WTC11 (cell line): ENCODE measurements at regions not wholly inside any gene's neighbourhood (a gene's known extent, or its start where the extent isn't known, plus 50 kb on each side); places are given as distances from the start of the nearest gene placed in this dataset.

Source experiments
- ATAC-seq: fragments of 200-7000 bp; cut with Tn5 transposase; 2 replicates; pipeline ENCODE4 v1.10.0; 2021; ENCODE audit warnings: mild to moderate bottlenecking, moderate library complexity
- CTCF ChIA-PET: fragments of 300-600 bp; sonication (Branson Sonifier 250); formaldehyde crosslinking; loops from one replicate; lab custom pipeline; 2021; ENCODE audit warnings: antibody characterized with exemption; lab: Charles Lee
- POLR2A ChIA-PET: fragments of 350-600 bp; sonication (Branson Sonifier 250); formaldehyde crosslinking; loops from one replicate; lab custom pipeline; 2021; ENCODE audit warnings: antibody characterized with exemption; lab: Charles Lee
- DNase-seq: peaks from one replicate; pipeline ENCODE4 v3.0.0; 2021; ENCODE audit warnings: low spot score
- H3K27ac Mint-ChIP-seq: 2 replicates; pipeline ENCODE4 v1.8.0; 2021; ENCODE audit warnings: mixed read lengths
- H3K27me3 Mint-ChIP-seq: 2 replicates; pipeline ENCODE4 v1.8.0; 2021; ENCODE audit warnings: low read depth, mild to moderate bottlenecking, moderate library complexity, mixed read lengths
- H3K36me3 Mint-ChIP-seq: 2 replicates; pipeline ENCODE4 v1.8.0; 2021; ENCODE audit warnings: mixed read lengths
- H3K4me1 Mint-ChIP-seq: 2 replicates; pipeline ENCODE4 v1.8.0; 2022; ENCODE audit warnings: mixed read lengths
- H3K4me3 Mint-ChIP-seq: 2 replicates; pipeline ENCODE4 v1.8.0; 2021; ENCODE audit warnings: mild to moderate bottlenecking, moderate library complexity, mixed read lengths
- H3K9me3 Mint-ChIP-seq: 2 replicates; pipeline ENCODE4 v1.8.0; 2021; ENCODE audit warnings: mixed read lengths
- ATF6 ChIP-seq: sonication (generic); formaldehyde crosslinking; IDR thresholded peaks from 2 replicates; pipeline ENCODE4 v1.8.1; 2023; ENCODE audit warnings: mild to moderate bottlenecking, missing genetic modification reagents
- CBFB ChIP-seq: sonication (generic); formaldehyde crosslinking; IDR thresholded peaks from 2 replicates; pipeline ENCODE4 v1.8.1; 2022; ENCODE audit warnings: mild to moderate bottlenecking, low read depth, missing genetic modification reagents
- CREB1 ChIP-seq: sonication (generic); formaldehyde crosslinking; IDR thresholded peaks from 2 replicates; pipeline ENCODE4 v1.8.0; 2023; ENCODE audit warnings: mild to moderate bottlenecking, missing genetic modification reagents
- CTCF ChIP-seq: fragments of 200-600 bp; IDR thresholded peaks from 2 replicates; pipeline ENCODE4 v1.8.0; 2022; ENCODE audit warnings: antibody characterized with exemption
- E2F4 ChIP-seq: sonication (generic); formaldehyde crosslinking; IDR thresholded peaks from 2 replicates; pipeline ENCODE4 v1.8.1; 2022; ENCODE audit warnings: low read depth, mild to moderate bottlenecking, moderate library complexity, missing genetic modification reagents, borderline replicate concordance
- GTF2I ChIP-seq: fragments of 250-450 bp; sonication (Bioruptor Pico); conservative IDR thresholded peaks from 2 replicates; pipeline ENCODE4 v1.4.0; 2021; ENCODE audit warnings: mild to moderate bottlenecking
- MYBL2 ChIP-seq: sonication (generic); formaldehyde crosslinking; IDR thresholded peaks from 2 replicates; pipeline ENCODE4 v1.8.1; 2023; ENCODE audit warnings: mild to moderate bottlenecking, moderate library complexity, missing genetic modification reagents
- NFATC4 ChIP-seq: fragments of 250-450 bp; sonication (Bioruptor Pico); IDR thresholded peaks from 2 replicates; pipeline ENCODE4 v1.9.0; 2021; ENCODE audit warnings: mild to moderate bottlenecking
- NFYB ChIP-seq: sonication (generic); formaldehyde crosslinking; conservative IDR thresholded peaks from 2 replicates; pipeline ENCODE4 v1.8.0; 2022; ENCODE audit warnings: low read depth, missing genetic modification reagents
- NR1H2 ChIP-seq: sonication (generic); formaldehyde crosslinking; IDR thresholded peaks from 2 replicates; pipeline ENCODE4 v1.9.0; 2021; ENCODE audit warnings: mild to moderate bottlenecking, moderate library complexity, missing genetic modification reagents
- PRDM15 ChIP-seq: sonication (generic); formaldehyde crosslinking; IDR thresholded peaks from 2 replicates; pipeline ENCODE4 v1.8.0; 2022; ENCODE audit warnings: missing genetic modification reagents
- PRRX2 ChIP-seq: fragments of 250-450 bp; sonication (Bioruptor Pico); IDR thresholded peaks from 2 replicates; pipeline ENCODE4 v1.8.0; 2021; ENCODE audit warnings: mild to moderate bottlenecking
- RELA ChIP-seq: sonication (generic); formaldehyde crosslinking; IDR thresholded peaks from 2 replicates; pipeline ENCODE4 v1.8.1; 2022; ENCODE audit warnings: missing genetic modification reagents, mild to moderate bottlenecking, borderline replicate concordance
- SMAD4 ChIP-seq: sonication (generic); formaldehyde crosslinking; IDR thresholded peaks from 2 replicates; pipeline ENCODE4 v1.8.0; 2022; ENCODE audit warnings: mild to moderate bottlenecking, missing genetic modification reagents
- TEAD1 ChIP-seq: sonication (generic); formaldehyde crosslinking; IDR thresholded peaks from 2 replicates; pipeline ENCODE4 v1.8.0; 2022; ENCODE audit warnings: mild to moderate bottlenecking, missing genetic modification reagents
- USF1 ChIP-seq: sonication (generic); formaldehyde crosslinking; IDR thresholded peaks from 2 replicates; pipeline ENCODE4 v1.8.0; 2022; ENCODE audit warnings: mild to moderate bottlenecking, missing genetic modification reagents
- USF2 ChIP-seq: sonication (generic); formaldehyde crosslinking; IDR thresholded peaks from 2 replicates; pipeline ENCODE4 v1.8.1; 2023; ENCODE audit warnings: mild to moderate bottlenecking, missing genetic modification reagents, moderate library complexity
- ZNF138 ChIP-seq: sonication (generic); formaldehyde crosslinking; conservative IDR thresholded peaks from 2 replicates; pipeline ENCODE4 v1.8.1; 2022; ENCODE audit warnings: mild to moderate bottlenecking, moderate library complexity, missing genetic modification reagents
- ZNF232 ChIP-seq: sonication (generic); formaldehyde crosslinking; IDR thresholded peaks from 2 replicates; pipeline ENCODE4 v1.8.0; 2022; ENCODE audit warnings: mild to moderate bottlenecking, missing genetic modification reagents
- ZNF423 ChIP-seq: fragments of 250-450 bp; sonication (Bioruptor Pico); IDR thresholded peaks from 2 replicates; pipeline ENCODE4 v2.1.2; 2022; ENCODE audit warnings: mild to moderate bottlenecking, moderate library complexity

GRCh38 chr22:22958621-22959020 is 71.0 kb downstream of the IGLL5 start (continued):
- no peak for TF ChIP-seq ATF6
- TF ChIP-seq CREB1 (CRISPR knock-in tag) = no peak

GRCh38 chr22:22959147-22959827 is 71.7 kb downstream of the IGLL5 start:
- ATAC-seq = peak; percentile 34
- Mint-ChIP-seq H3K27ac (no peak overlapping the region), H3K27me3 (peaks cover 52% of the 10 kb centered on the region), H3K36me3 (peaks cover 5% of the 10 kb centered on the region; the same call in 1 of the 2 replicates), H3K4me3 (no peak overlapping the region), H3K9me3 (peaks cover 29% of the 10 kb centered on the region), H3K4me1 (peaks cover 9% of the 10 kb centered on the region)
- ChIA-PET CTCF (interaction anchor here (0.5 to 6.1 kb wide), 106 partner anchors 9 to 804 kb away, joined by 3 to 258 read pairs (median 4); partner anchors contain the start of genes C22orf15, GNAZ, RAB36 and RSPH14), POLR2A (interaction anchor here (0.7 kb wide), 2 partner anchors 164 to 169 kb away, joined by 3 read pairs; no protein-coding TSS in a partner anchor)
- peak; percentile 84 for DNase-seq
- no peak for TF ChIP-seq ZNF138 (CRISPR knock-in tag)
- no peak for TF ChIP-seq E2F4 (CRISPR knock-in tag)
- TF ChIP-seq NFATC4 (CRISPR knock-in tag) = no peak
- no peak for TF ChIP-seq ZNF232 (CRISPR knock-in tag)
- no peak for TF ChIP-seq SMAD4
- no peak for TF ChIP-seq USF1 (CRISPR knock-in tag)
- TF ChIP-seq CBFB (CRISPR knock-in tag) = no peak
- TF ChIP-seq CTCF = peak; percentile 83

GRCh38 chr22:22960307-22960706 is 72.7 kb downstream of the IGLL5 start:
- peaks cover 34% of the 10 kb centered on the region for H3K9me3 Mint-ChIP-seq
- H3K27me3 Mint-ChIP-seq = peaks cover 57% of the 10 kb centered on the region
- CTCF ChIA-PET = interaction anchor here (0.8 to 4.9 kb wide), 41 partner anchors 12 to 803 kb away, joined by 3 to 258 read pairs (median 7); partner anchors contain the start of genes C22orf15 and GNAZ
- POLR2A ChIA-PET = no interaction called here
- H3K4me3 Mint-ChIP-seq = no peak overlapping the region
- peaks cover 5% of the 10 kb centered on the region; the same call in 1 of the 2 replicates for H3K36me3 Mint-ChIP-seq
- H3K27ac Mint-ChIP-seq = no peak overlapping the region
- peaks cover 9% of the 10 kb centered on the region for H3K4me1 Mint-ChIP-seq
- DNase-seq = no peak
- no peak for TF ChIP-seq USF2
- TF ChIP-seq, all 79 proteins: peak for 0
- ATAC-seq = no peak

- DNase-seq (no peak), ATAC-seq (no peak)
- H3K9me3 Mint-ChIP-seq = peaks cover 34% of the 10 kb centered on the region
- ChIA-PET POLR2A (no interaction called here), CTCF (no interaction called here)
- H3K4me3 Mint-ChIP-seq = no peak overlapping the region
- peaks cover 5% of the 10 kb centered on the region; the same call in 1 of the 2 replicates for H3K36me3 Mint-ChIP-seq
- H3K4me1 Mint-ChIP-seq = peaks cover 9% of the 10 kb centered on the region
- no peak overlapping the region for H3K27ac Mint-ChIP-seq
- H3K27me3 Mint-ChIP-seq = peaks cover 58% of the 10 kb centered on the region
- TF ChIP-seq GTF2I (CRISPR knock-in tag) = no peak
- TF ChIP-seq CREB1 (CRISPR knock-in tag) = no peak
- no peak for TF ChIP-seq NR1H2 (CRISPR knock-in tag)
- TF ChIP-seq ZNF423 (CRISPR knock-in tag) = no peak
- no peak for TF ChIP-seq TEAD1 (CRISPR knock-in tag)
- TF ChIP-seq RELA (CRISPR knock-in tag) = no peak
- TF ChIP-seq NFYB = no peak
- TF ChIP-seq NFATC4 (CRISPR knock-in tag) = no peak
- no peak for TF ChIP-seq PRDM15 (CRISPR knock-in tag)
- TF ChIP-seq SMAD4 = no peak
- no peak for TF ChIP-seq MYBL2 (CRISPR knock-in tag)
- no peak for TF ChIP-seq PRRX2 (CRISPR knock-in tag)
Observed at GRCh38 chr22:22961574-22961973, 74.0 kb downstream of the IGLL5 start.
